ENCODE measurements at regions not wholly inside any gene's neighbourhood (a gene's known extent, or its start where the extent isn't known, plus 50 kb on each side); places are given as distances from the start of the nearest gene placed in this dataset.
"Not testable (repeated sequence)": the region's sequence is repeated elsewhere in the genome, so short reads cannot be mapped to it uniquely, and the experiment has no call there.

- DNase-seq (ENCODE audit: low read depth in 2 of 2), result no peak
Observed at GRCh38 chr6:166806962-166807757, 149.2 kb downstream of the RNASET2 start.

GRCh38 chr6:166806217-166806838 lies 150.0 kb downstream of the RNASET2 start:
- DNase-seq (ENCODE audit: low read depth in 2 of 2), result no peak

- DNase-seq (ENCODE audit: low read depth in 2 of 2), result no peak
Observed at GRCh38 chr6:166803471-166803870, 152.9 kb downstream of the RNASET2 start.

GRCh38 chr6:166802401-166802800 lies 153.9 kb downstream of the RNASET2 start:
- no peak for DNase-seq (ENCODE audit: low read depth in 2 of 2)

GRCh38 chr6:166800137-166800536 lies 156.2 kb downstream of the RNASET2 start:
- no peak for DNase-seq (ENCODE audit: low read depth in 2 of 2)

GRCh38 chr6:166798652-166799051 lies 157.7 kb downstream of the RNASET2 start:
- no peak for DNase-seq (ENCODE audit: low read depth in 2 of 2)

GRCh38 chr6:166796610-166797009 lies 159.7 kb downstream of the RNASET2 start:
- no peak for DNase-seq (ENCODE audit: low read depth in 2 of 2)

- no peak for DNase-seq (ENCODE audit: low read depth in 2 of 2)
Observed at GRCh38 chr6:166795879-166796278, 160.5 kb downstream of the RNASET2 start.

- not testable (repeated sequence) for DNase-seq (ENCODE audit: low read depth in 2 of 2)
Observed at GRCh38 chr6:166790808-166791207, 163.8 kb upstream of the RPS6KA2 start.

- DNase-seq (ENCODE audit: low read depth in 2 of 2), result not testable (repeated sequence)
Observed at GRCh38 chr6:166788846-166789529, 161.9 kb upstream of the RPS6KA2 start.

- peak; percentile 73 to 83 for DNase-seq (ENCODE audit: low read depth in 2 of 2)
Observed at GRCh38 chr6:166786704-166787293, 159.7 kb upstream of the RPS6KA2 start.

GRCh38 chr6:166785131-166785530 lies 158.1 kb upstream of the RPS6KA2 start:
- DNase-seq (ENCODE audit: low read depth in 2 of 2), result no peak

- DNase-seq (ENCODE audit: low read depth in 2 of 2), result no peak
Observed at GRCh38 chr6:166784691-166785090, 157.6 kb upstream of the RPS6KA2 start.

- DNase-seq (ENCODE audit: low read depth in 2 of 2), result no peak
Observed at GRCh38 chr6:166782520-166782919, 155.5 kb upstream of the RPS6KA2 start.

- DNase-seq (ENCODE audit: low read depth in 2 of 2), result no peak
Observed at GRCh38 chr6:166781331-166781730, 154.3 kb upstream of the RPS6KA2 start.

GRCh38 chr6:166779963-166780683 lies 153.1 kb upstream of the RPS6KA2 start:
- DNase-seq (ENCODE audit: low read depth in 2 of 2), result no peak

GRCh38 chr6:166779381-166779780 lies 152.3 kb upstream of the RPS6KA2 start:
- DNase-seq (ENCODE audit: low read depth in 2 of 2), result no peak

GRCh38 chr6:166778776-166779175 lies 151.7 kb upstream of the RPS6KA2 start:
- DNase-seq (ENCODE audit: low read depth in 2 of 2), result no peak

- no peak for DNase-seq (ENCODE audit: low read depth in 2 of 2)
Observed at GRCh38 chr6:166778046-166778445, 151.0 kb upstream of the RPS6KA2 start.

GRCh38 chr6:166777096-166777630 lies 150.1 kb upstream of the RPS6KA2 start:
- DNase-seq (ENCODE audit: low read depth in 2 of 2), result no peak

- no peak for DNase-seq (ENCODE audit: low read depth in 2 of 2)
Observed at GRCh38 chr6:166776571-166776970, 149.5 kb upstream of the RPS6KA2 start.

Measured in lung microvascular endothelial cell (primary cell).